ENCODE measurements at regions not wholly inside any gene's neighbourhood (a gene's known extent, or its start where the extent isn't known, plus 50 kb on each side); places are given as distances from the start of the nearest gene placed in this dataset.

DNA sequence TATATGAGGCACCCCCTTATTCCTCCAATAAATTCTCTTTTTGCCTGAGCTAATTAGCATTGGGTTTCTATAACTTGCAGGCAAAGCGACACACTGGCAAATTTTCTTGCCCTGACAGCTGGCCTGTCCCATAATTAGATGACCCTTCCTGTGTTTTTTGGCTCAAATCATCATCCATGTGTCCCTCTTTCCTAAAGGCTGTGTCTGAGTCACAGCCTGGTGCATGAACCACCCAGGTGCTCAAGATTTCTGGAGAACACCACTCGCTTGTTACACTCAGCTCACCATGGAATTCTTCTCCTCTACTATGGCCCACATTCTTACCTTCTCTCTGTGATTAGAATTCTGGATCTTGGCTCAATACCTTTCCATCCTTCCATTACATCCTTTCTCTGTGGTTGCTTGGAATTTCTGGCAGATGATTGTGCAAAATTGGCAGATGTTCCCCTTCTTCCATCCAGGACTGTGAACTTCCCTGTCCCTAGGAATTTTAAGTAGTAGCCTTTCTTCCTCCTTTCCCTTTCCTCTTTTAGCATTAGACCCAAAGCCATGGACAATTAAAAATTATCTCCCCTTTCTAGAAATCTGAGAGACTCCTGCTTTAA lies 116.0 kb upstream of the ANKRD1 start:
- DNase-seq (ENCODE audit: low spot score), result peak; percentile 17

DNA sequence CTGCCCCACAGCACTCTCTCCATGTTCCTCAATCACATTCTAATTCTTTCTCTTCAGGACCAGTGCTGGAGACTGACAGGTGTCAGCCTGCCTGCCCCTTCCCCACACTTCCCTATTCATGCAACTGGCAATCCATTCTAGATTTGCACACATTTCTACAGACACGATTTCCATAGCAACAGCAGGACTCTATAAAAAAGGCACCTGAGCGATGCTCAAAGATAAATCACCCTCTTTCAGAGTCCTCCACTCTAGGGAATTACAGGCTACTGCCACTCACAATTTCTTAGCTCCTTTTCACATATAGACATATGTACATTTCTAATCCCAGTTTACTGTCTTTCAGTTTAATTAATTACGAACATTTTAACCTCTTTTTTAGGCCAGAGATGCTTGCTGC lies 118.1 kb upstream of the ANKRD1 start:
- DNase-seq (ENCODE audit: low spot score), result no peak

DNA sequence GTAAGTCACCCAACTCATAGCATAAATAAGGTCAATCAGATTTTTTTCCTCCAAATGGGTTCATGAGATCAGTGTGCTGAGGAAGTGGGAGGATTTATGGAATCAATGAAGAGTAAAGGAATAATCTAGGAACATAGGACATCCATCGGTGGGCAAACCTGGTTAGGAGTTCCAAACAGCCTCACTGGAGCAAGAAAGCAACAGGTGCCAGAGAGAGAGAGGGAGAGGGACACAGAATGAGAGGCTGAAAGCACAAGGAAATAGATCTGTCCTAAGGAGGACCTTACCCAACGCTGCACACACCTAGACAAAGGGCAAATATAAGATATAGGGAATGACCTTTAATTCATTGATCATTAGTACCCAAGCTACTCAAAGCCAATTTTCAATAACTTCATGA lies 119.5 kb upstream of the ANKRD1 start:
- DNase-seq (ENCODE audit: low spot score), result no peak

DNA sequence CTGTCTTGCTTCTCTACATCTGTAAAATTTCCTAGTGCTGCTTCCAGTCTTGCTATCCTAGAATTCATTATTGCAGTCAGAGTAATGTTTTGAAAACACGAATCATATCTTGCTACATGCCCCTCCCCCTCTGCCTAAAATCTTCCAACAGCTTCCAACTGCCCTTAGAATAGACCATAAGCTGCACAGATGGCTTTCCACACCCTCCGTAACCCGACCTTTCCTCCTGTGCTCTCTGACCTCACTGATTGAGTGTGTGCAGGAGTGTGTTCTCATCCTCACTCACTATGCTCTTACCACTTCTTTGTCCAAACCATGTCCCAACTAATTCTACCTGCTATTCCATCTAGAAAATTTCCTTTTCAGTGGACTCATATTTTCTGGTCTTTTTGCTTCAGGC lies 121.2 kb upstream of the ANKRD1 start:
- no peak for DNase-seq (ENCODE audit: low spot score)

- peak; percentile 31 for DNase-seq (ENCODE audit: low spot score)
Measured at GRCh38 chr10:91043173-91043910, 122.5 kb upstream of the ANKRD1 start.

DNA sequence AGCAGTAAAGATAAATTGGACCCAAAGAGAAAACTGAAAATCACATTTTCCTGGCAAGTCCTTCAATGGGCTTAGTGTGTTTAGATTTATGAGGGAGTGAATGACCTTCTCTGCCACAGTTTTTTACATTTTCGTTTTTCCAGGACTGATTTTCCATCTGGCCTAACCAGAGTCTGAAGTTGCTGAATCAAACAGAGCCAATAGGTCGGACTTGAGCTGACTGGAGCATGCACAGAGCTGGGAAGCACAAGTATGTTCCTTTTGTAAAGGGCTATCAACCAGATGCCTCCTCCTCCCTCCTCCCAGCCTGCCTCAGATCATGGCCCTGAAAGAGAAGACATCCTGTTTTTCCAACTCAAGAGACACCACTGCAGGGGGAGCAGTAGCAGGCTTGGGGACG lies 126.0 kb upstream of the ANKRD1 start:
- DNase-seq (ENCODE audit: low spot score), result no peak

DNA sequence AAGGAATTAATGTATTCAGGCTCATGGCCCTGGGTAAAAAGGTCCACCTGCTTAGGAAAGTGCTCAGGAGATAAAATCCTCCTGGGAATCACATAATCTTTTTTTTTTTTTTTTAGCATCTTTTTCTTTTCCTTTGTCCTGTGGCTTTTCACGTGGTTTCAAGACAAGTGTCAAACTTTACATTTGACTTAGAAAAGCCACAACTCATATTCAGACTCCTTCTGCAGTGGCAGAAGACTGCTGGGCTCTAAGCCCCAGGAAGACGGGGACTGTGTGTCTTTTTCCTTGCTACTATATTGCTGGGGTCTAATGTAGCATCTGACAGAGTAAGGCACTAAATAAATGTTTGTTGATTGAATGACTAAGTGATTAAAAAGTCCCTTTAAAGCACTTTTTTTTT lies 127.5 kb upstream of the ANKRD1 start:
- DNase-seq (ENCODE audit: low spot score), result no peak

DNA sequence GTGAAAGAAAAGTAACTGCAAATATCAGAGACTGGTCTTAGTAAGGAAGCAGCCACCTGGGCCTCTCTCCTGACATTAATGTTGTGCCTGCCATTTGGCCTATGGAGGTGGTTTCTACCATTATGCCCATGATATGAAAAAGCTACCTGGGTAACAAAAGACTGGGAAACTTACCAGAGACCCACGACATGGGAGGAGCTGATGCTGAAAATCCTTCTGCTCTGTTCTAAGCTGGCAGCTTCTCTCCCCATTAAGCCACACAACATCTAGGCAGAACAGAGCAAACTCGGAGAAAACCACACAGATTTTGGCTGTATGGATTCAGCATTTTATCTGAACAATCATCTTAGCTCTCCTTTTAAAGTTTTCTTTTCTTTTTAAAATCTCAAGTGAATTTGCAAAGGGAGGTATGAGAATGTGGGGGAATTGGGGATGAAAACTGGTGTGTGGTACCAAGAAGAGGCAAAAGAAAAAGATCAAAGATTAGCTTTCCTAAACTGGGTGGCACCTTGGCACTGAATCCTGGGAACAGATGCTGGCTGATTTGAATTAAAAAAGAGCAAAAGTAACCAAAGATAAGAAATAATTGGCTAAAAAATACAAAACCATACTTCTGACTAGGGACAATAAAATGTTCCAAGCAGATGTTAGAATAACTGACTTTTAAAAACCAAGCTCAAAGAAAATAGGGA lies 128.6 kb upstream of the ANKRD1 start:
- no peak for DNase-seq (ENCODE audit: low spot score)

DNA sequence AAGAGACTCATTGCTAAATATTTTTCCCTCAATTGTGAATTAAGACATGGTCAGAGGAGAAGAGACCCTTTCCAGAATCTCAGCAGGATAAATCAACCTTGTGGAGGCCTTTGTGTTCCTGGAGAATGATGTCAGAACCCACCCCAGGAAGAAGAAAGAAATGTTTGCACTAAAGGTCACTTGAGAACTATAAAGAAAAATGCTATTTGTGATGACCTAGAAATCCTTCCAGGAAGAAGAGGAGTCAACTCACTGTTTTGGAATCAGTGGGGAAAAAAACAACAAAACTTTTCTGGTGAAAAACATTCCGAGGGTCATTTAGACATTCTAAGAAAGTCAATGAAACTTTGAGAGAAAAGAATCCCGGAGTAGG lies 129.1 kb upstream of the ANKRD1 start:
- no peak for DNase-seq (ENCODE audit: low spot score)

GRCh38 chr10:91050371-91051034 lies 129.6 kb upstream of the ANKRD1 start:
- DNase-seq (ENCODE audit: low spot score), result no peak

GRCh38 chr10:91051829-91052228 lies 130.9 kb upstream of the ANKRD1 start:
- no peak for DNase-seq (ENCODE audit: low spot score)

DNA sequence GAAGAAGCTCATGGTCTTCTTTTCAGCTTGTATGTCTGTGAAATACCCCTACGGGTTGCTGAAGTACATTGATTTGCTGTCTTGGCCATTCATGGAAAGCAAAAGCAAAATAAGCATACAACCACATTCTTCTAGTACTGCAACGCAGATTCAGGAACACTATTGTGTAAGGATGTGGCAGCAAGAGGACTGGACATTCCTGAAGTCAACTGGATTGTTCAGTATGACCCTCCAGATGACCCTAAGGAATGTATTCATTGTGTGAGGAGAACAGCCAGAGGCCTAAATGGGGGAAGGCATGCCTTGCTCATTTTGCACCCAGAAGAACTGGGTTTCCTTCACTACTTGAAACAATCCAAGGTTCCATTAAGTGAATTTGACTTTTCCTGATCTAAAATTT lies 133.4 kb upstream of the ANKRD1 start:
- DNase-seq (ENCODE audit: low spot score), result peak; percentile 11

GRCh38 chr10:91061187-91061586 lies 140.3 kb upstream of the ANKRD1 start:
- no peak for DNase-seq (ENCODE audit: low spot score)

DNA sequence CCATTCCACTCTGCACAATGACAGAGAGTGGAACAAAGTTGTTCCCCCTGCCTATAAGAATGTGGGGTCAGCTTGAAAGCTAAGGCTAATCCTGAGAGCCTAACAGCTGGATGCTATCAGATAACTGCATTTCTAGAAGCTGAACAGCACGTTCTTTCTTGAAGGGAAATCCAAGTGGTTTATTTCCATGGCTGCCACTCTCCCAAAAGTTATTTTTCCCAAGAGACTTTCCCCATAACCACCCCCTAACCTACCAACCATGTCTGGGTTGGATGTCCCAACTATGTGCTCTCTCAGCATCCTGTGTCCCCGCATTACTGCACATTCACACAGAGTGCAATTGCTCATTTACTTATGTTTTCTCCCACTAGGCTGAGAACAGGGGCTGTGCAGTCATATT lies 140.7 kb upstream of the ANKRD1 start:
- no peak for DNase-seq (ENCODE audit: low spot score)

DNA sequence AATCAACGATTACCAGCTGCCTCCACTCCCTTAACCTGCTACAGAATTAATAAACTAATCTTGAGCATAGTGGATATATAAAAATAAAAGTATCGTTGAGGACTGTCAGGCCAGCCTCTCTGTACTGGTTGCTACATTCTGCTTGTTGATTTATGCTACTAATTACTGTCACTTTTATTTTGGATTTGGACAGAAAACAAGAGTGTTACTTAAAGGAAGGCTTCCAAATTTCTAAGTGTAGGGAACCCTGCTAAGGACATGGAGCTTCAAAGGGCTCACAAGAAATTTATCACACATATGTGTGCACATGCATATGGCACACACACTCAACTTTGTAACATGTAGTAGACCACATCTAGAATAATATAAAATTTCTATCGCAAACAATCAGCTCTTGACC lies 141.2 kb upstream of the ANKRD1 start:
- no peak for DNase-seq (ENCODE audit: low spot score)

DNA sequence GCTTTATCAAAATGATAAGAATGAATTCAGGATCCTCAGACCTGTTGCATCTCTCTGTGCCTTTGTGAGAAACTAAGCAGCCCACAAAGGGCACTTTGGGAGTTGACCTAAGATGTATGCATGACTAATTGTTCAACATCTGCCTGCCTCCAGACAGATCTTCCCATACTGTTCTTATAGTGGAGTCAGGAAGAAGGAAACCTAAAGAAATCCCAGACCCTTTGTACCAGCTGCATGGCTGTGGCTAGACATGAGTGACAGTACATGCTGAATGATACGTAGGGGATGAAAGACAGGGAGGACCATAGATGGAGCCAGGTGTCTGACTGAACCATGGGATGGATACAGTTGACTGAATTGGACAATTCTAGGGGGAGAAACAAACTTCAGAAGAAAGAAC lies 148.7 kb upstream of the PCGF5 start:
- DNase-seq (ENCODE audit: low spot score), result no peak

- no peak for DNase-seq (ENCODE audit: low spot score)
Measured at GRCh38 chr10:91073286-91073979, 147.0 kb upstream of the PCGF5 start.

GRCh38 chr10:91076991-91077548 lies 143.4 kb upstream of the PCGF5 start:
- no peak for DNase-seq (ENCODE audit: low spot score)

- peak; percentile 57 for DNase-seq (ENCODE audit: low spot score)
Measured at GRCh38 chr10:91077549-91078071, 142.9 kb upstream of the PCGF5 start.

- no peak for DNase-seq (ENCODE audit: low spot score)
Measured at GRCh38 chr10:91080776-91081175, 139.7 kb upstream of the PCGF5 start.

DNA sequence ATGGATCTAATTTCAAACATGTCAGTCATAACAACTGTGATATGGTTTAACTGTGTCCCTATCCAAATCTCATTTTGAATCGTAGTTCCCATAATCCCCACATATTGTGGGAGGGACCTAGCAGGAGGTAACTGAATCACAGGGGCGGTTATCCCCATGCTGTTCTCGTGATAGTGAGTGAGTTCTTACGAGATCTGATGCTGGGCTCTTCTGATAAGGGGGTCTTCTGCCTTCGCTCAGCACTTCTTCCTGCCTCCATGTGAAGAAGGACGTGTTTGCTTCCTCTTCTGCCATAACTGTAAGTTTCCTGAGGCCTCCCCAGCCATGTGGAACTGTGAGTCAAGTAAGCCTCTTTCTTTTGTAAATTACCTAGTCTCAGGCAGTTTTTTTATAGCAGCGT lies 138.0 kb upstream of the PCGF5 start:
- DNase-seq (ENCODE audit: low spot score), result no peak

Measured in kidney tubule cell (primary cell).